ENCODE measurements at regions not wholly inside any gene's neighbourhood (a gene's known extent, or its start where the extent isn't known, plus 50 kb on each side); places are given as distances from the start of the nearest gene placed in this dataset.

- TF ChIP-seq, protein P1, sequence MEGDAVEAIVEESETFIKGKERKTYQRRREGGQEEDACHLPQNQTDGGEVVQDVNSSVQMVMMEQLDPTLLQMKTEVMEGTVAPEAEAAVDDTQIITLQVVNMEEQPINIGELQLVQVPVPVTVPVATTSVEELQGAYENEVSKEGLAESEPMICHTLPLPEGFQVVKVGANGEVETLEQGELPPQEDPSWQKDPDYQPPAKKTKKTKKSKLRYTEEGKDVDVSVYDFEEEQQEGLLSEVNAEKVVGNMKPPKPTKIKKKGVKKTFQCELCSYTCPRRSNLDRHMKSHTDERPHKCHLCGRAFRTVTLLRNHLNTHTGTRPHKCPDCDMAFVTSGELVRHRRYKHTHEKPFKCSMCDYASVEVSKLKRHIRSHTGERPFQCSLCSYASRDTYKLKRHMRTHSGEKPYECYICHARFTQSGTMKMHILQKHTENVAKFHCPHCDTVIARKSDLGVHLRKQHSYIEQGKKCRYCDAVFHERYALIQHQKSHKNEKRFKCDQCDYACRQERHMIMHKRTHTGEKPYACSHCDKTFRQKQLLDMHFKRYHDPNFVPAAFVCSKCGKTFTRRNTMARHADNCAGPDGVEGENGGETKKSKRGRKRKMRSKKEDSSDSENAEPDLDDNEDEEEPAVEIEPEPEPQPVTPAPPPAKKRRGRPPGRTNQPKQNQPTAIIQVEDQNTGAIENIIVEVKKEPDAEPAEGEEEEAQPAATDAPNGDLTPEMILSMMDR (IDR thresholded peaks at IDR 0.05), result no peak
- TF ChIP-seq ZFX (IDR thresholded peaks at IDR 0.05; ENCODE audit: borderline replicate concordance), result no peak
Measured at GRCh38 chr6:87918461-87918941, 129.1 kb upstream of the SPACA1 start.
